ENCODE measurements at regions not wholly inside any gene's neighbourhood (a gene's known extent, or its start where the extent isn't known, plus 50 kb on each side); places are given as distances from the start of the nearest gene placed in this dataset.

DNA sequence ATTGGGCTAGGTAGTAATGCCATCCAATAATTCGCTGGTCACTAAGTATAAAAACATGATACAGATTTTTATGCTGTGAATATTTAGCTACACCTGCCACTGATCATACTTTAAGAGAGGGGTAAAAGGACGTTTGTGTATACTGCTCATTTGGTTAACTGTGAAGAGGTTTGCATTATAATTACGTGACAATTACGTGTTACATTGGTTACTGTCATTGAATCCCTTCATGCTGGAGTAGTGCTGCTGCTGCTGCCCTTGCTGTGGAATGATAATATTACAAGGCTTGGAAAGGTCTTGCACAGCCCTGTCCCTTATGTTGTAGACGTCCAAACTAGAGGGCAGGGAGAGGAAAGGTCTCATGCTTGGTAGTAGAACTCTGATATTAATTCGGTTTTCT is 312.2 kb upstream of the ATP2B1 start:
- no peak overlapping the region for H3K4me2 ChIP-seq (ENCODE audit: low read depth, low read length, poor library complexity, severe bottlenecking)
- no peak overlapping the region for H3K27ac ChIP-seq (ENCODE audit: low read depth, low read length)
- no peaks in the 10 kb centered on the region for H3K79me2 ChIP-seq (ENCODE audit: insufficient read depth, low read length)
- no peaks in the 10 kb centered on the region for H3F3A ChIP-seq (ENCODE audit: insufficient read depth)
- H3K9me3 ChIP-seq (ENCODE audit: insufficient read depth, low read length) = no peaks in the 10 kb centered on the region
- no peaks in the 10 kb centered on the region for H3K9me2 ChIP-seq (replicated peaks; ENCODE audit: insufficient read depth, low read length)
- H2AFZ ChIP-seq (ENCODE audit: low read depth, low read length, severe bottlenecking) = no peak overlapping the region
- H4K20me1 ChIP-seq (ENCODE audit: low read depth, low read length) = no peaks in the 10 kb centered on the region
- no peaks in the 10 kb centered on the region for H3K27me3 ChIP-seq (ENCODE audit: low read length)
- no peak overlapping the region for H3K9ac ChIP-seq (ENCODE audit: low read length)
- H3K4me3 ChIP-seq (ENCODE audit: insufficient read depth, low read length, poor library complexity, severe bottlenecking) = no peak overlapping the region
- H3K36me3 ChIP-seq (ENCODE audit: low read length) = no peaks in the 10 kb centered on the region
- TF ChIP-seq EZH2phosphoT487 (conservative IDR thresholded peaks at IDR 0.05; ENCODE audit: low read length) = no peak
- TF ChIP-seq, protein P1, sequence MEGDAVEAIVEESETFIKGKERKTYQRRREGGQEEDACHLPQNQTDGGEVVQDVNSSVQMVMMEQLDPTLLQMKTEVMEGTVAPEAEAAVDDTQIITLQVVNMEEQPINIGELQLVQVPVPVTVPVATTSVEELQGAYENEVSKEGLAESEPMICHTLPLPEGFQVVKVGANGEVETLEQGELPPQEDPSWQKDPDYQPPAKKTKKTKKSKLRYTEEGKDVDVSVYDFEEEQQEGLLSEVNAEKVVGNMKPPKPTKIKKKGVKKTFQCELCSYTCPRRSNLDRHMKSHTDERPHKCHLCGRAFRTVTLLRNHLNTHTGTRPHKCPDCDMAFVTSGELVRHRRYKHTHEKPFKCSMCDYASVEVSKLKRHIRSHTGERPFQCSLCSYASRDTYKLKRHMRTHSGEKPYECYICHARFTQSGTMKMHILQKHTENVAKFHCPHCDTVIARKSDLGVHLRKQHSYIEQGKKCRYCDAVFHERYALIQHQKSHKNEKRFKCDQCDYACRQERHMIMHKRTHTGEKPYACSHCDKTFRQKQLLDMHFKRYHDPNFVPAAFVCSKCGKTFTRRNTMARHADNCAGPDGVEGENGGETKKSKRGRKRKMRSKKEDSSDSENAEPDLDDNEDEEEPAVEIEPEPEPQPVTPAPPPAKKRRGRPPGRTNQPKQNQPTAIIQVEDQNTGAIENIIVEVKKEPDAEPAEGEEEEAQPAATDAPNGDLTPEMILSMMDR (IDR thresholded peaks at IDR 0.05; ENCODE audit: insufficient read depth, low read length, poor library complexity, severe bottlenecking) = no peak

DNA sequence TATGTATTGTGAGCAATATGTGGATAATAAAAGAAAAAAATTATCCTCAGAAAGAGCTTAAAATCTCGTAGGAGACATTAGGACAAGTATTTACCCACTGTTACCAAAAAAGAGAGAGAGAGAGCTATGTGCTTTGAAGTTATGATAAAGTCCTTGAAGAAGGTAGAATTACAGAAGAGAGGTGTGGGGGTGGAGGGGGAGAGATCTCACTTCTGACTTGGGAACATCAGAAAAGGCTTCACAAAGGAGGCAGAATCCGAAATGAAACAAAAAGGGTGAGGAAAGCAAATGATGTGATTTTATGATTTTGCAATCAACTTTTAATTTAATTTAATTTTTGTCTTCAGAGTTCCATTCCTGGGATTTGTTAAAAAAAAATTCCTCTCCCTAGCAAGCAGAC is 311.8 kb upstream of the ATP2B1 start:
- no peaks in the 10 kb centered on the region for H4K20me1 ChIP-seq (ENCODE audit: low read depth, low read length)
- TF ChIP-seq EZH2phosphoT487 (conservative IDR thresholded peaks at IDR 0.05; ENCODE audit: low read length) = no peak
- TF ChIP-seq, protein P1 (IDR thresholded peaks at IDR 0.05; ENCODE audit: insufficient read depth, low read length, poor library complexity, severe bottlenecking) = no peak

DNA sequence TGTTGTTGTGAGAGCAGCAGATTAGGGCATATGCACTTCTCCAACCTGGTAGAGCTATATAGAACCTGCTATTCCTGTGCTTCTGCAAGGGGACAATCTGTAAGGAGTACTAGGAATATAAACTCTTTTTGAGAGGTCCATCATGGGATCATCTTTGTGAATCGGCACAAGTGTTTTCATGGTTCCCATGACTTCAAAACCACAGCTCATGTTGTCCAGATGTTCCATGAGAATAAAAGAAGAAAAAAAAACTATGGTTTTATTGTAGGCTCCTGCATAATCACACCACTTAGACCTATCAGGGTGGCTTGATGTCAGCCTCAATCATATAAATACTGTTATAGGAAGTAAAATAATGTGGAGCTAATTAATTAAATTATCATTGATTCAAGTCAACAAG is 311.4 kb upstream of the ATP2B1 start:
- TF ChIP-seq EZH2phosphoT487 (conservative IDR thresholded peaks at IDR 0.05; ENCODE audit: low read length) = no peak
- TF ChIP-seq, protein P1 (IDR thresholded peaks at IDR 0.05; ENCODE audit: insufficient read depth, low read length, poor library complexity, severe bottlenecking) = no peak
- H4K20me1 ChIP-seq (ENCODE audit: low read depth, low read length) = no peaks in the 10 kb centered on the region
- no peaks in the 10 kb centered on the region for H3K27me3 ChIP-seq (ENCODE audit: low read length)
- no peaks in the 10 kb centered on the region for H3K9me2 ChIP-seq (replicated peaks; ENCODE audit: insufficient read depth, low read length)
- H3K4me3 ChIP-seq (ENCODE audit: insufficient read depth, low read length, poor library complexity, severe bottlenecking) = no peak overlapping the region
- H3K27ac ChIP-seq (ENCODE audit: low read depth, low read length) = no peak overlapping the region
- no peaks in the 10 kb centered on the region for H3F3A ChIP-seq (ENCODE audit: insufficient read depth)
- H3K79me2 ChIP-seq (ENCODE audit: insufficient read depth, low read length) = no peaks in the 10 kb centered on the region
- no peak overlapping the region for H2AFZ ChIP-seq (ENCODE audit: low read depth, low read length, severe bottlenecking)
- H3K9me3 ChIP-seq (ENCODE audit: insufficient read depth, low read length) = no peaks in the 10 kb centered on the region
- H3K4me2 ChIP-seq (ENCODE audit: low read depth, low read length, poor library complexity, severe bottlenecking) = no peak overlapping the region
- no peaks in the 10 kb centered on the region for H3K36me3 ChIP-seq (ENCODE audit: low read length)
- no peak overlapping the region for H3K9ac ChIP-seq (ENCODE audit: low read length)

More for the DNA sequence above, 311.8 kb upstream of the ATP2B1 start:
- H3K27ac ChIP-seq (ENCODE audit: low read depth, low read length) = no peak overlapping the region
- H3K4me2 ChIP-seq (ENCODE audit: low read depth, low read length, poor library complexity, severe bottlenecking) = no peak overlapping the region
- no peaks in the 10 kb centered on the region for H3F3A ChIP-seq (ENCODE audit: insufficient read depth)
- no peaks in the 10 kb centered on the region for H3K79me2 ChIP-seq (ENCODE audit: insufficient read depth, low read length)
- no peak overlapping the region for H3K9ac ChIP-seq (ENCODE audit: low read length)
- H2AFZ ChIP-seq (ENCODE audit: low read depth, low read length, severe bottlenecking) = no peak overlapping the region
- no peak overlapping the region for H3K4me3 ChIP-seq (ENCODE audit: insufficient read depth, low read length, poor library complexity, severe bottlenecking)
- no peaks in the 10 kb centered on the region for H3K27me3 ChIP-seq (ENCODE audit: low read length)
- H3K9me3 ChIP-seq (ENCODE audit: insufficient read depth, low read length) = no peaks in the 10 kb centered on the region
- H3K9me2 ChIP-seq (replicated peaks; ENCODE audit: insufficient read depth, low read length) = no peaks in the 10 kb centered on the region
- no peaks in the 10 kb centered on the region for H3K36me3 ChIP-seq (ENCODE audit: low read length)
